Nephron (organoid): ENCODE measurements at regions not wholly inside any gene's neighbourhood (a gene's known extent, or its start where the extent isn't known, plus 50 kb on each side); places are given as distances from the start of the nearest gene placed in this dataset.

Experiments used
- H3K27ac Mint-ChIP-seq, 3 experiments: 2 replicates each; pipeline ENCODE4 v1.8.0; 2020; ENCODE audit warnings: mixed read lengths in 3 of 3, mild to moderate bottlenecking in 2 of 3, moderate library complexity in 1 of 3
- H3K27me3 Mint-ChIP-seq: 2 replicates; pipeline ENCODE4 v1.8.0; 2021; ENCODE audit warnings: low read depth, mild to moderate bottlenecking, moderate library complexity, mixed read lengths
- H3K36me3 Mint-ChIP-seq: 2 replicates; pipeline ENCODE4 v1.8.0; 2020; ENCODE audit warnings: low read depth, mixed read lengths
- H3K4me1 Mint-ChIP-seq: 2 replicates; pipeline ENCODE4 v1.8.0; 2020; ENCODE audit warnings: mixed read lengths
- H3K4me3 Mint-ChIP-seq, 3 experiments: 2 replicates each; pipeline ENCODE4 v1.8.0; 2020; ENCODE audit warnings: mild to moderate bottlenecking in 3 of 3, mixed read lengths in 3 of 3, moderate library complexity in 2 of 3
- H3K9me3 Mint-ChIP-seq: 2 replicates; pipeline ENCODE4 v1.8.0; 2020; ENCODE audit warnings: mixed read lengths
- TF ChIP-seq, protein P1 (sequence below), 3 experiments: fragments of 200-600 bp; sonication (generic); IDR thresholded peaks; one replicate each; pipeline ENCODE4 v1.5.0; 2021; ENCODE audit warnings: antibody characterized with exemption in 3 of 3; ENCODE audit not compliant: unreplicated experiment in 3 of 3

DNA sequence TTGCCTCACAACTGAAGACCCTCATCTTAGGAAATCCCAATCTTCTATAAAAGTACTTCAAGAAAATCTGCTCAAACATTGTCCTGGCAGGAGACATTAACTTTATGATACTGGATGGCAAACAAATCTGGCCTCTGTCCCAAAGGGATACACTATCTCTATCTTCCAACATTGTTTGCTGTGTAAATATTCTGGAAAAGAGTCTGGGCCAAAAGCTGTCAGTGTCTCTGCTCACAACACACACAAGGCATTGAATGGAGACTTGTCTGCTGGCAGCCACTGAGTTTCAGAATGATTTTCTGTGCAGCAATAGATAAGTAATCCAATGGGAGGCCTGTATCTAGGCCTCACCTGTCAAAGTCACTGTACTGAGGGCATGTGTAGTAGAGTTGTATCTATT lies 471.1 kb downstream of the DMAC1 start:
- Mint-ChIP-seq H3K27ac (no peak overlapping the region), H3K9me3 (peaks cover 11% of the 10 kb centered on the region), H3K27me3 (peaks cover 4% of the 10 kb centered on the region), H3K4me1 (peaks cover 9% of the 10 kb centered on the region), H3K4me3 (no peak overlapping the region), H3K36me3 (no peaks in the 10 kb centered on the region)
- TF ChIP-seq, protein P1, sequence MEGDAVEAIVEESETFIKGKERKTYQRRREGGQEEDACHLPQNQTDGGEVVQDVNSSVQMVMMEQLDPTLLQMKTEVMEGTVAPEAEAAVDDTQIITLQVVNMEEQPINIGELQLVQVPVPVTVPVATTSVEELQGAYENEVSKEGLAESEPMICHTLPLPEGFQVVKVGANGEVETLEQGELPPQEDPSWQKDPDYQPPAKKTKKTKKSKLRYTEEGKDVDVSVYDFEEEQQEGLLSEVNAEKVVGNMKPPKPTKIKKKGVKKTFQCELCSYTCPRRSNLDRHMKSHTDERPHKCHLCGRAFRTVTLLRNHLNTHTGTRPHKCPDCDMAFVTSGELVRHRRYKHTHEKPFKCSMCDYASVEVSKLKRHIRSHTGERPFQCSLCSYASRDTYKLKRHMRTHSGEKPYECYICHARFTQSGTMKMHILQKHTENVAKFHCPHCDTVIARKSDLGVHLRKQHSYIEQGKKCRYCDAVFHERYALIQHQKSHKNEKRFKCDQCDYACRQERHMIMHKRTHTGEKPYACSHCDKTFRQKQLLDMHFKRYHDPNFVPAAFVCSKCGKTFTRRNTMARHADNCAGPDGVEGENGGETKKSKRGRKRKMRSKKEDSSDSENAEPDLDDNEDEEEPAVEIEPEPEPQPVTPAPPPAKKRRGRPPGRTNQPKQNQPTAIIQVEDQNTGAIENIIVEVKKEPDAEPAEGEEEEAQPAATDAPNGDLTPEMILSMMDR (IDR thresholded peaks at IDR 0.05; ENCODE audit: unreplicated experiment in 3 of 3) = no peak

DNA sequence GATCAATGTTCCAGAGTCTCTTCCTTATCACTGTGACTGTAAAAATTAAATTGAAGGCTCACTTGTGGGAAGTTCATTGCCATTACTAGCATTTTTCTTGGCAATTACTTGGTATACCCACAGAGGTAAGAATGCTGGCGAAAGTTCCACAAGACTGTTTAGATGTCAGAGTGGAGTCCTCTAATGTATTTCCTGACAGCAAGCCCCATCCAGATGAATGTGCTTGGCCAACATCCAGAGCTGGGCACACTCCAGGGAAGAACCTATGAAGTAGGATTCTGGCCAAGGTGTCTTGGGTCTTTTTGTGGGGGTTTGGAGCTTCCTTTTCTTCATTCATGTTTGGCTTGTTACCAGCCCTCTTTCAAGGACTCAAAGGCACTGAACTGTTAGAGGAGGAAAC lies 473.6 kb downstream of the DMAC1 start:
- no peak overlapping the region for H3K4me3 Mint-ChIP-seq
- no peak overlapping the region for H3K27ac Mint-ChIP-seq
- peaks cover 9% of the 10 kb centered on the region for H3K4me1 Mint-ChIP-seq
- H3K9me3 Mint-ChIP-seq = peaks cover 11% of the 10 kb centered on the region
- TF ChIP-seq, protein P1 (IDR thresholded peaks at IDR 0.05; ENCODE audit: unreplicated experiment in 3 of 3) = no peak
- no peaks in the 10 kb centered on the region for H3K36me3 Mint-ChIP-seq
- H3K27me3 Mint-ChIP-seq = peaks cover 4% of the 10 kb centered on the region

DNA sequence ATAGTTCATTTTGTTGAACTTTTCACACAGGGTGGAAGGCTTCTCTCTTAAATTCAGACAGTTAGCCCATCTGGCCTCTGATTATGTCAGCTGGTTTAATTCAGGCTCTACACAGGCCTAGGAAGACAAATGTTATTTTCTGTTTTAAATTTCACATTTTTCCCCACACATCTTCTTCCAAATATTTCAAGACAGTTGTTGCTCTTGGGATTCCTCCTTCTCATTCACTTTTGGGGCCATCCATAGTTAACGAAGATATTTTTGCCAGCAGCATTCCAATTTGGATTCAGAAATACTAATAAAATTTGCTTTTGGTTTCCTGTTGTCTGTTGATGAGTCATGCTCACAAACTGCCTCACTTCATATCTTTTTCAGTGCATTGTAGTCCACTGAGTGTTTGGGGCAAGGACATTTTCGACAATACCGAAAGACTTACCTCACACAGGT lies 475.4 kb downstream of the DMAC1 start:
- Mint-ChIP-seq H3K27ac (peak overlapping the region in 2 of 3 experiments; percentile 36 to 41), H3K4me1 (peaks cover 22% of the 10 kb centered on the region), H3K36me3 (no peaks in the 10 kb centered on the region), H3K9me3 (peaks cover 11% of the 10 kb centered on the region), H3K4me3 (no peak overlapping the region), H3K27me3 (peaks cover 6% of the 10 kb centered on the region)
- TF ChIP-seq, protein P1 (IDR thresholded peaks at IDR 0.05; ENCODE audit: unreplicated experiment in 3 of 3) = no peak

DNA sequence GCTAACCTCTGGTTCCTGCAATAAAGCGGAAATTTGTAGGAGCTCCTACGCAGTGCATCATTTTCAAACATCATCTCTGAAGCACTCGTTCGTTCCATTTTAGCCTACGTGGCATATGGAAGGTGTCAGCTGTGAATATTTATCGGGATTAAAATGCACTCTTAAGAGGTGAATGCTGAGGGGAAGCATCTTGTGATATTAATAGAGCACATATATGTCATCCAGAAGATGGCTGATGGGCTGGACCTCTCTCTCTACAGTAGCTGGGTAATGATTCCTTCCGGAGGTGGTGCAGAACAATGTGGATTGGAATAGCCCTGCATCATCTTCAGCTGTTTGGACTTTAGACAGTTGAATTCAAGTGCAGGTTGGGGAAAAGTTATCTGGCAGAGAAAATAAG lies 478.7 kb downstream of the DMAC1 start:
- TF ChIP-seq, protein P1 (IDR thresholded peaks at IDR 0.05; ENCODE audit: unreplicated experiment in 3 of 3) = no peak
- H3K27me3 Mint-ChIP-seq = peaks cover 7% of the 10 kb centered on the region
- H3K36me3 Mint-ChIP-seq = no peaks in the 10 kb centered on the region
- H3K4me3 Mint-ChIP-seq = no peak overlapping the region
- peaks cover 5% of the 10 kb centered on the region for H3K9me3 Mint-ChIP-seq
- peaks cover 37% of the 10 kb centered on the region for H3K4me1 Mint-ChIP-seq
- no peak overlapping the region for H3K27ac Mint-ChIP-seq

DNA sequence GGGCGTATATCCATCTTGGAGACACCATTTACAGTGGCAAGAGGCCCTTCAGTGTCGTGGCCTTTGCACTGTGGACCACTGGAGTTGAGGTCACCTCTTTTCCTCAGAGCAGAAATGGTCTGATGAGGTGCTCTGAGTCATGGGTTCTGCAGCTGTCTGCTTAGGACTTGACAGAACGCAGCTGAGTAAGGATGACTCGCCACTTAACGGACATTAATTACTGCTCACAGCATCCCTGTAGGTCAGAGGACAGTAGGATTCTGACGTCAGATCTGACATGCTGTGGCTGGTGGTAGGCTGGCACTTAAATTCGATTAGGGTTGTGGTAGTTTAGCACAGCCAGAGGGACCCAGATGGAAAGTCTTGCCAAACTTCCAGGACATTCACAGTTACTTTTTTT lies 479.4 kb downstream of the DMAC1 start:
- peaks cover 6% of the 10 kb centered on the region for H3K9me3 Mint-ChIP-seq
- no peaks in the 10 kb centered on the region for H3K36me3 Mint-ChIP-seq
- no peak overlapping the region for H3K4me3 Mint-ChIP-seq
- peaks cover 8% of the 10 kb centered on the region for H3K27me3 Mint-ChIP-seq
- peaks cover 44% of the 10 kb centered on the region for H3K4me1 Mint-ChIP-seq
- TF ChIP-seq, protein P1 (IDR thresholded peaks at IDR 0.05; ENCODE audit: unreplicated experiment in 3 of 3) = no peak
- no peak overlapping the region for H3K27ac Mint-ChIP-seq

DNA sequence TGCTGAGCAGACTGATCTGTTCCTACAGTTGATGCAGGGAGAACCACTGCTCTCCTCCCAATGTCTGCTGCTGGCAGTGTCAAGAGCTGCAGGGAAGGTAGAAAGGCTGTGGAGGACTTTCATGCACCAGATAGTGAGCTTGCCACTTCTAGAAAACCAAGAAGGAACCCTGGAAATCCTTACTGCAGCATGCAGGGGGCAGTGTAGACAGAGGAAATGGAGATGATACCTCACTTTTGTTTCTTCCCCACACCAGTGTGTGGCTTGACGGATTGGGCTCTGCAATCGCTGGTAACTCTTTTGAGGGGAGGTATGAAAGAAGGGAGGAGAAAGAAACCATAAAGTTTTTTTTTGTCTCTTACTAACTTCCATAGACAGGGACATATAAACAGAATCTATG lies 480.7 kb downstream of the DMAC1 start:
- TF ChIP-seq, protein P1 (IDR thresholded peaks at IDR 0.05; ENCODE audit: unreplicated experiment in 3 of 3) = no peak
- no peak overlapping the region for H3K27ac Mint-ChIP-seq
- H3K4me3 Mint-ChIP-seq = no peak overlapping the region
- H3K9me3 Mint-ChIP-seq = peaks cover 7% of the 10 kb centered on the region
- peaks cover 41% of the 10 kb centered on the region for H3K4me1 Mint-ChIP-seq
- peaks cover 1% of the 10 kb centered on the region for H3K36me3 Mint-ChIP-seq
- peaks cover 10% of the 10 kb centered on the region for H3K27me3 Mint-ChIP-seq
